GM19324 (cell line): ENCODE measurements at regions not wholly inside any gene's neighbourhood (a gene's known extent, or its start where the extent isn't known, plus 50 kb on each side); places are given as distances from the start of the nearest gene placed in this dataset.

ENCODE experiments used
- ATAC-seq: cut with Tn5 transposase; IDR thresholded peaks from one replicate; pipeline ENCODE4 v1.9.1; 2021; ENCODE audit warnings: mild to moderate bottlenecking, moderate library complexity; ENCODE audit not compliant: unreplicated experiment, low FRiP score

- ATAC-seq = no peak
These were observed 1948.4 kb upstream of the PIK3C3 start for GRCh38 chr18:40006634-40007033.

GRCh38 chr18:40004246-40004645, 1950.8 kb upstream of the PIK3C3 start:
- no peak for ATAC-seq

DNA sequence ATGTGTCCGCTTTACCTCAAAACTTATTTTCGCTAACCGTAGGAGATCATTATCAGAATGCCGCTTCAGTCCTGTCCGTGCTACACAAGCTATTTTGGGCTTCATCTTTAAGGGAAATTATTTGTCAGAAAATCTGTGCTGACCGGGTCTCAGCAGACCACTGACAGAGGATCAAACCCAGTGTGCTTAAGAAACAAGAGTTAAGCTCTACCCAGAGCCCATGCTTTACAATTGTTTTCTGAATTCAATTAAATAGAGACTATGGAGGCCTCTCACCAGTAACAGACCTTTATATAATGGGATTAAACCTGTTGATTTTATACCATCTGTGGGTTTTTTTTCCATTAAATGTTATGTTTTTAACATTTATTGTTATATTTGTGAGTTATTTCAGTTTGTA, 1956.7 kb upstream of the PIK3C3 start:
- no peak for ATAC-seq

- no peak for ATAC-seq
These were observed 1960.5 kb upstream of the PIK3C3 start for GRCh38 chr18:39994498-39994897.

DNA sequence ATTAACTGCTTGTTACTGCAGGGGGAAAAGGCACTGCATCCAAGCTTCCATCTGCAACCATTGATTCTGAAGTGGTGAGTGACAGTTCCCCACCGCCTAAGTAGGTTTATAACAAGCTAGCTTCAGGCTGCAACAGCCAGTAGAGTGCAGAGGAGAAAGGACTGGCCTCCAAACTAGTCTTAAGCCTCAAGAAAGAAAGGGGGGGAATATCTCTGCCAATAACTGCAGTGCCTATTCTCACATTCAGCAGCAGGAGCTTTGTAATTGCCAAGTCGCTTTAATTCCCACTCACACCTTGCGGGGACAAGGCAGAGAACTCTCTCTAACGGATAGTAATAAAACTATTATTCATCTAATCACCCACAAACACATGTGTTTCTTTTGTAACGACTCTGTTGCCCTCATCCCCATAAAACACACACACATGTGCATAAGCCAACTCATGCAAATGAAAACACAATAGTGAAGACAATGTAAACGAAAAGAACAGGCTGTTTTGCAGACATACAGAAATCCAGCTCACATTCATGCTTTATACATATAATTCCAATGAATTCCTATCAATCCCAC, 1963.3 kb upstream of the PIK3C3 start:
- ATAC-seq = no peak

DNA sequence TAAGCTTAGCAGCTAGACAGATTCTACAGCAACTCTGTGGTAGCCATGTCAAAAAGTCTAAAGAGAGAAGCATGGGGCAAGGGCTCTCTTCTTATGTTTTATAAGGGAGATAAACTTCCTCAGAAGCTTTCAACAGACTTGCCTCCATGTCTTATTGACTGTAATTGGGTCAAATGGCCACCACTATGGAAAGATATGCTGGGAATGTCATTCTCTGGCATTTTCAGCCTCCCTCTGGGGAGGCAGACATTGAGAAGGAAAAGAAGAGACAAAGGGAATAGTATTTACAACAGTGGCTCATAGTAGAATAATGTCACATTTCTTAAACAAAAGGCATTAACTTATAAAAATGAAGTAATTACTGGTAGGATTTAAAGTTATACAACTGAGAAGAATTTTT, 1964.5 kb upstream of the PIK3C3 start:
- no peak for ATAC-seq

DNA sequence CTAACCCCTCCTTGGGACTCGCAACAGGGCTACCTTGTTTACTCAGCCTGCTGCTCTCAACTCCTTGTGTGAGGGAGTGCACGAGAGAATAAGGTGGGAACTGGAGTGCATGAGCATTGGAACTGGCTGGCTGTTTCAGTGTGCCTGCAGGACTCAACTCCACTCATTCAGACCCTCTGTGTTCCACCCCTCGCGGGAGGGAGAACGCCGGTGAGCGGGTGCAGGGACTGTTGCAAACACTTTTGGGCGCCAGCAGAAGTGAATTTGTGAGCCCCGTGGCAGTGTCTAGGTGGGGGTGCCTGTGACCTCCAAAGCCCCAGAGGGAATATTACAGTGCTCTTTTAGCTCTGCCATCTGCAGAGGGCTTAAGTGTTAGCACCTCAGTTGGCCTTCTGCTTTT, 1978.3 kb upstream of the PIK3C3 start:
- ATAC-seq = no peak

- no peak for ATAC-seq
These were observed 1982.5 kb upstream of the PIK3C3 start for GRCh38 chr18:39972521-39972920.

GRCh38 chr18:39969803-39970494, 1985.1 kb upstream of the PIK3C3 start:
- no peak for ATAC-seq

GRCh38 chr18:39966275-39966674, 1988.8 kb upstream of the PIK3C3 start:
- no peak for ATAC-seq

DNA sequence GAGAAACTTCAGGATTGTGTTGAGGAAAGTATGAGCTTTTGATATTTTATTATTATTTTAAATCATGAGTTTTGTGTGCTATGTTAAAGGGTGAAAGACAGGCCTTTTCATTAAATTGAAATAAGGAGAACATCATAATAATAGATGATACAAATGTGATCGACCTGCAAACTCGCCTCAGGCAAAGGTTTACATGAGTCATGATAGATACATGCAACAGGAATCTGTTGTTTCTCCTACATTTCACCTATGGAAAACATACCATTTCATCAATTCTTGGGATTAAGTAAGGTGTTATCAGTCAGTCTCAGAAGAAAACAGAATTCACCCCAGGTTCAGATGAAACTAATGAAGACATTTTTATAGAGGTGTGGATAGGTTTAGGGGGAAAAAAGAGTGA, 1992.5 kb upstream of the PIK3C3 start:
- no peak for ATAC-seq

- no peak for ATAC-seq
These were observed 1994.5 kb upstream of the PIK3C3 start for GRCh38 chr18:39960550-39960949.

DNA sequence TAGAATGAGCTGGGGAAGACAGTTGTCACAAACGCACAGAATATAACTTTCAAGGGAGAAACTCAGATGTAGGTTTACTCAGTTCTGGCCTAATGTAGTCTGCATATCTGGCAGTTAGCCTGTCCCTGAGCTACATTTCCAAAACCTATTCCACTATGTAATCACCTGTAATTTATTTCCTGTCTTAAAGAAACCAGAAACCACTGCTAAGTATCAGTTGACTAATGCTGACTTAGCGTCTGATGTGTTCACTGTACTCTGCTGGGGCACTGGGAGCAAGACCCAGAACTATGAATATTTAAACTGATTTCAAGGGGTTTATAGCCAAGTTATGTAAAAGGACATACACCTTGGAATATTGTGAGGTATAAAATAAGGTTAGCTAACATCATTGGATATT, 1995.2 kb upstream of the PIK3C3 start:
- no peak for ATAC-seq

DNA sequence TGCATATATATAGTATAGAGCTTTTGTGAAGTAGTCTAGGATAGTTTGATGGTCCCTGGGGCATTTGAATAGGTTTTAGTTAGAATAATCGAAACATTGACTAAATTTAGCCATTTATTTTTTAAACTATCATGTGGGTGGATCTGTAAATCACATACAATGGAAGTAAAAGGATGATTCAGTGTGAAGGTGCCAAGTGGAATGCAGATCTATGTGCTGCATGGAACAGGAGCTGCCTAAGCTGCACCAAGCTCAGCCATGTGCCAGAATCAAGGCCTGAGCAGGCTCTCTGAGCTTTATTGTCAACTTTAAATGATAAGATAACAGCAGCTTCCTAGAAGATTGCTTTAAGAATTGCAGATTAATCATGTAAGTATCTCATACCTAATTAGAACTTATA, 1996.2 kb upstream of the PIK3C3 start:
- ATAC-seq = no peak

DNA sequence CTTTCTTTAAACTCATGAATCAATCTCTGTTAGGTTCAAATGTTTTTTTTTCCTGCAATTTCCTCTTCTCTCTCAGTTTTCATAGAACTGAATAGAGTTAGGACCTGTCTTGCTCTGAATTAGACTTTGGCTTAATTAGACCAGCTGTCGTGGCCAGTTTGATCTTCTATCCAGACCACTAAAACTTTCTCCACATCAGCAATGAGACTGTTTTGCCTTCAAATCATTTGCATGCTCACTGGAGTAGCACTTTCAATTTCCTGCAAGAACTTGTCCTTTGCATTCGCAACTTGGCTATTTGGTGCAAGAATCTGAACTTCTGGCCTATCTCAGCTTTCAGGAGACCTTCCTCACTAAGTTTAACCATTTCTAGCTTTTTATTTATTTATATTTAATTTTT, 2002.2 kb upstream of the PIK3C3 start:
- no peak for ATAC-seq

GRCh38 chr18:39951142-39951720, 2003.8 kb upstream of the PIK3C3 start:
- ATAC-seq = no peak

- no peak for ATAC-seq
These were observed 2008.4 kb upstream of the PIK3C3 start for GRCh38 chr18:39946623-39947061.

DNA sequence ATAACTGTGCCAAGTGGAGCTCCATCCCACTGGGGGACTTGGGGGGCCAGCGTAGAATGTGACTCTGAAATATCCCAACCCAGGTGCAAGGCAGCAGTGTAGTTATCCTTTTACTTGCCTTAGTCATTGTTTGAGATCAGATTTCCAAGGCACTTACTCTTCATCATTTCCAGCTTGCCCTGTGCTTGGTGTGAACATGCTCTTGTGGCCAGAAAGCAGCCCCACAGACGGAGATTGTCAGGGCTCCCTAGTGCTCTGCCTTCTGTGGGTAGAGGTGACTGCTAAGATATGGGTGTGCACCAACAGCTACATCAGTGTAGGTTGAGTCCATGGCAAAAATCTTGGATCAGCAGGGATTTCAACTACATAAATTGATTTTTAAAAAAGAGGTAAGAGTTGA, 2010.0 kb upstream of the PIK3C3 start:
- no peak for ATAC-seq

DNA sequence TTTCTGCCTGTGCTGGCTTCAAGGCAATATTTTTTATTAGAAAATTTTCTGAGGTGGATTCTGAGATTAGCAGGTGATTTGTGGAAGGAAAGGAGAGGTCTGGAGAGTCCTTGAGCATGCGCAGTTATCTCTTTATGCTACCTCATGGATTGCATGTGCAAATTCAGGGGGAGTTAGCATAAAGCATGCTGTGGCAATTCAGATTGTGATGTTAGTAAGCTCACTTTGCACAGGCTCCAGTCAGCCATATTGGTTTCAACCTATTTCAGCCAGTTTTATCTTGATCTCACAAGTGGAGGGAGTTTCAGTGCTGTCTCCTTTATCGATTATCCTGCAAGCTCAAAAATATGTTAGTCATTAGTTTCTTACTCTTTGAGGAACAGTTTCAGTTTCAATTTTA, 2012.3 kb upstream of the PIK3C3 start:
- no peak for ATAC-seq

- ATAC-seq = no peak
These were observed 2016.1 kb upstream of the PIK3C3 start for GRCh38 chr18:39938676-39939608.

DNA sequence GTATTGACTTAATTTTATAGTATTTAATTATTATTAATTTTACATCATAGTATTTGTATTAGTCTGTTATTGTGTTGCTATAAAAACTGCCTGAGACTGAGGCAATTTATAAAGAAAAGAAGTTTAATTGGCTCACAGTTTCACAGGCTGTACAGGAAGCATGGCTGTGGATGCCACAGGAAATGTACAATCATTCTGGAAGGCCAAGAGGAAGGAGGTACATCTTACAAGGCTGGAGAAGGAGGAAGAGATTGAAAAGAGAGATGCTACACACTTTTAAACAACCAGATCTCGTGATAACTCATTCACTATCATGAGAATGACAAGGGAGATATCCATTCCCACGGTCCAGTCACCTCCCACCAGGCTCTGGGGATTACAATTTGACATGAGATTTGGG, 2019.4 kb upstream of the PIK3C3 start:
- no peak for ATAC-seq
